ENCODE measurements at regions not wholly inside any gene's neighbourhood (a gene's known extent, or its start where the extent isn't known, plus 50 kb on each side); places are given as distances from the start of the nearest gene placed in this dataset.

- Histone ChIP-seq H3K27ac (ENCODE audit: control insufficient read depth, insufficient read depth, low read length) (no peak overlapping the region), H3K4me1 (ENCODE audit: control insufficient read depth, extremely low read depth, insufficient read depth, low read length) (no peaks in the 10 kb centered on the region), H3K4me2 (ENCODE audit: control insufficient read depth, extremely low read depth, insufficient read depth, low read depth, low read length) (no peak overlapping the region), H3K9ac (ENCODE audit: control insufficient read depth, extremely low read depth, insufficient read depth, low read length) (no peak overlapping the region), H3K9me1 (ENCODE audit: control insufficient read depth, extremely low read depth, insufficient read depth, low read length) (no peaks in the 10 kb centered on the region), H3K79me2 (ENCODE audit: control insufficient read depth, insufficient read depth, low read length) (no peaks in the 10 kb centered on the region), H3K27me3 (ENCODE audit: control insufficient read depth, extremely low read depth, insufficient read depth, low read length) (peaks cover 3% of the 10 kb centered on the region), H2AFZ (ENCODE audit: control insufficient read depth, low read length) (no peak overlapping the region), H3K9me3 (ENCODE audit: control insufficient read depth, low read depth, low read length) (no peaks in the 10 kb centered on the region), H4K20me1 (ENCODE audit: control insufficient read depth, extremely low read depth, insufficient read depth, low read length) (no peaks in the 10 kb centered on the region), H3K36me3 (ENCODE audit: control insufficient read depth in 2 of 2, extremely low read depth in 1 of 2, insufficient read depth in 2 of 2, low read length in 2 of 2) (no peaks in the 10 kb centered on the region), H3K4me3 (ENCODE audit: control insufficient read depth in 2 of 3, extremely low read depth in 1 of 3, insufficient read depth in 2 of 3, low read depth in 1 of 3, low read length in 3 of 3) (no peak overlapping the region)
- DNase-seq (ENCODE audit: low read depth, low spot score) (no peak), FAIRE-seq (no peak)
- TF ChIP-seq CTCF (optimal IDR thresholded peaks at IDR 0.05 in 1 of 3, IDR thresholded peaks at IDR 0.05 in 1 of 3, conservative IDR thresholded peaks at IDR 0.05 in 1 of 3; ENCODE audit: extremely low read depth in 1 of 3, insufficient read depth in 2 of 3, low read length in 3 of 3): no peak
- no peak for TF ChIP-seq EZH2 (IDR thresholded peaks at IDR 0.05; ENCODE audit: low read length)
- dilution Hi-C loops (cut with MboI; ENCODE audit: extremely low pct_ligation_motif_present, low sequenced_read_pairs): no loop called here
Observed at GRCh38 chr1:62946511-62946910, 162.6 kb downstream of the ATG4C start.

GRCh38 chr1:62951428-62951827 lies 167.5 kb downstream of the ATG4C start:
- H3K9me3 ChIP-seq (ENCODE audit: control insufficient read depth, low read depth, low read length): no peaks in the 10 kb centered on the region
- peaks cover 8% of the 10 kb centered on the region for H3K27me3 ChIP-seq (ENCODE audit: control insufficient read depth, extremely low read depth, insufficient read depth, low read length)
- H3K9ac ChIP-seq (ENCODE audit: control insufficient read depth, extremely low read depth, insufficient read depth, low read length): no peak overlapping the region
- H3K36me3 ChIP-seq (ENCODE audit: control insufficient read depth in 2 of 2, extremely low read depth in 1 of 2, insufficient read depth in 2 of 2, low read length in 2 of 2): no peaks in the 10 kb centered on the region
- TF ChIP-seq CTCF (optimal IDR thresholded peaks at IDR 0.05 in 1 of 3, IDR thresholded peaks at IDR 0.05 in 1 of 3, conservative IDR thresholded peaks at IDR 0.05 in 1 of 3; ENCODE audit: extremely low read depth in 1 of 3, insufficient read depth in 2 of 3, low read length in 3 of 3) (no peak), EZH2 (IDR thresholded peaks at IDR 0.05; ENCODE audit: low read length) (no peak)
- H3K4me2 ChIP-seq (ENCODE audit: control insufficient read depth, extremely low read depth, insufficient read depth, low read depth, low read length): no peak overlapping the region
- FAIRE-seq (no peak), DNase-seq (ENCODE audit: low read depth, low spot score) (no peak)
- no peaks in the 10 kb centered on the region for H4K20me1 ChIP-seq (ENCODE audit: control insufficient read depth, extremely low read depth, insufficient read depth, low read length)
- dilution Hi-C loops (cut with MboI; ENCODE audit: extremely low pct_ligation_motif_present, low sequenced_read_pairs): no loop called here
- no peaks in the 10 kb centered on the region for H3K4me1 ChIP-seq (ENCODE audit: control insufficient read depth, extremely low read depth, insufficient read depth, low read length)
- H3K27ac ChIP-seq (ENCODE audit: control insufficient read depth, insufficient read depth, low read length): no peak overlapping the region
- no peak overlapping the region for H3K4me3 ChIP-seq (ENCODE audit: control insufficient read depth in 2 of 3, extremely low read depth in 1 of 3, insufficient read depth in 2 of 3, low read depth in 1 of 3, low read length in 3 of 3)
- H3K79me2 ChIP-seq (ENCODE audit: control insufficient read depth, insufficient read depth, low read length): no peaks in the 10 kb centered on the region
- no peak overlapping the region for H2AFZ ChIP-seq (ENCODE audit: control insufficient read depth, low read length)
- no peaks in the 10 kb centered on the region for H3K9me1 ChIP-seq (ENCODE audit: control insufficient read depth, extremely low read depth, insufficient read depth, low read length)

Data from keratinocyte (primary cell).